HCT116 (cell line): ENCODE measurements at regions not wholly inside any gene's neighbourhood (a gene's known extent, or its start where the extent isn't known, plus 50 kb on each side); places are given as distances from the start of the nearest gene placed in this dataset.

ENCODE experiments used
- ATAC-seq: fragments of 200-7000 bp; cut with Tn5 transposase; 2 replicates; pipeline ENCODE4 v1.9.1; 2020; ENCODE audit warnings: mild to moderate bottlenecking, moderate library complexity
- BruUV-seq: library from RNA; stranded (reverse); fragments of 400-500 nt; replicated peaks from 2 replicates; lab custom pipeline; 2021; lab: Mats Ljungman, UMichigan
- CTCF ChIA-PET: fragments of 300-600 bp; sonication (Branson Sonifier 250); formaldehyde crosslinking; loops from one replicate; lab custom pipeline; 2021; ENCODE audit warnings: antibody characterized with exemption; lab: Charles Lee
- POLR2A ChIA-PET: fragments of 300-600, 350-600 bp; sonication (Branson Sonifier 250); formaldehyde crosslinking; loops from one replicate; lab custom pipeline; 2021; ENCODE audit warnings: antibody characterized with exemption; lab: Charles Lee
- RAD21 ChIA-PET, 2 experiments: fragments of 300-600 bp; sonication (Branson Sonifier 250); formaldehyde crosslinking; loops; one replicate each; lab custom pipeline; 2023; ENCODE audit warnings: low total read pairs in 2 of 2; ENCODE audit not compliant: uncharacterized antibody in 2 of 2, unreplicated experiment in 2 of 2, low non-redundant PET in 1 of 2; lab: Charles Lee
- DNase-seq: peaks from one replicate; pipeline ENCODE4 v3.0.0-alpha.2; 2010; ENCODE audit warnings: low read depth, low spot score
- H2AFZ ChIP-seq: fragments of 200-600 bp; shearing (Covaris generic), sonication (generic); 2 replicates; pipeline ENCODE4 v1.6.1; 2017; ENCODE audit warnings: low read depth, mixed run types, mixed read lengths, antibody characterized with exemption, low read length; ENCODE audit not compliant: poor library complexity, severe bottlenecking
- H3K27ac ChIP-seq: 2 replicates; pipeline ENCODE4 v1.5.1; 2012; ENCODE audit warnings: low read depth, low read length
- H3K27me3 ChIP-seq: fragments of 200-600 bp; sonication (generic); 2 replicates; pipeline ENCODE4 v1.6.1; 2016; ENCODE audit warnings: mixed run types, low read length, mixed read lengths; ENCODE audit not compliant: insufficient read depth
- H3K36me3 ChIP-seq, 2 experiments: fragments of 200-500 bp in 1 of 2; fragments of 200-600 bp in 1 of 2; sonication (Bioruptor generic) in 1 of 2; sonication (generic) in 1 of 2; 2 replicates each; pipeline versions ENCODE4 v1.5.1 to v1.6.1; 2014 to 2016; ENCODE audit warnings: low read length in 2 of 2, inconsistent platforms in 1 of 2, mixed read lengths in 1 of 2, mixed run types in 1 of 2; ENCODE audit not compliant: insufficient read depth in 2 of 2, control insufficient read depth in 1 of 2
- H3K4me1 ChIP-seq, 2 experiments: fragments of 200-600 bp in 1 of 2; sonication (generic) in 1 of 2; 2 replicates each; pipeline versions ENCODE4 v1.5.1 to v1.6.1; 2012 to 2017; ENCODE audit warnings: low read length in 2 of 2, inconsistent platforms in 1 of 2, mild to moderate bottlenecking in 1 of 2, mixed read lengths in 1 of 2, mixed run types in 1 of 2, moderate library complexity in 1 of 2; ENCODE audit not compliant: insufficient read depth in 2 of 2, control insufficient read depth in 1 of 2
- H3K4me2 ChIP-seq: fragments of 200-600 bp; sonication (generic); 2 replicates; pipeline ENCODE4 v1.6.1; 2017; ENCODE audit warnings: mixed run types, low read length, mixed read lengths
- H3K4me3 ChIP-seq, 2 experiments: fragments of 200-600 bp in 1 of 2; sonication (generic) in 1 of 2; replicated peaks in 1 of 2; 2 replicates each; pipeline ENCODE4 v1.5.1; 2011 to 2016; ENCODE audit warnings: low read length in 2 of 2, control low read depth in 1 of 2, low read depth in 1 of 2, mild to moderate bottlenecking in 1 of 2, mixed read lengths in 1 of 2, mixed run types in 1 of 2
- H3K79me2 ChIP-seq: fragments of 200-600 bp; sonication (generic); 2 replicates; pipeline ENCODE4 v1.6.1; 2017; ENCODE audit warnings: mild to moderate bottlenecking, mixed run types, low read length, moderate library complexity, mixed read lengths; ENCODE audit not compliant: insufficient read depth
- H3K9ac ChIP-seq: fragments of 200-600 bp; sonication (generic); 2 replicates; pipeline ENCODE4 v1.6.1; 2016; ENCODE audit warnings: low read length, mixed read lengths
- H3K9me2 ChIP-seq: fragments of 200-600 bp; sonication (generic), shearing (Covaris generic); 2 replicates; pipeline ENCODE4 v1.6.1; 2017; ENCODE audit warnings: mixed run types, mild to moderate bottlenecking, moderate library complexity; ENCODE audit not compliant: insufficient read depth
- H3K9me3 ChIP-seq, 2 experiments: fragments of 200-500 bp in 1 of 2; fragments of 200-600 bp in 1 of 2; sonication (Bioruptor generic) in 1 of 2; sonication (generic) in 1 of 2; 2 replicates each; pipeline ENCODE4 v1.6.1; 2014 to 2017; ENCODE audit warnings: low read length in 2 of 2, mixed read lengths in 2 of 2, inconsistent platforms in 1 of 2, low read depth in 1 of 2, mild to moderate bottlenecking in 1 of 2, mixed run types in 1 of 2, moderate library complexity in 1 of 2; ENCODE audit not compliant: control insufficient read depth in 1 of 2, insufficient read depth in 1 of 2
- H4K20me1 ChIP-seq: fragments of 200-600 bp; sonication (generic), shearing (Covaris generic); 2 replicates; pipeline ENCODE4 v1.6.1; 2017; ENCODE audit warnings: mixed run types, mild to moderate bottlenecking, moderate library complexity; ENCODE audit not compliant: insufficient read depth
- CBX3 ChIP-seq: IDR thresholded peaks from 2 replicates; pipeline ENCODE4 v1.6.1; 2012; ENCODE audit warnings: low read depth
- EGR1 ChIP-seq: IDR thresholded peaks from 2 replicates; pipeline ENCODE4 v1.6.1; 2012; ENCODE audit warnings: low read depth
- EZH2 ChIP-seq: fragments of 200-600 bp; sonication (generic); IDR thresholded peaks from 2 replicates; pipeline ENCODE4 v1.6.1; 2017; ENCODE audit warnings: antibody characterized with exemption, mixed run types
- EZH2phosphoT487 ChIP-seq: fragments of 200-600 bp; IDR thresholded peaks from 2 replicates; pipeline ENCODE4 v1.6.1; 2018; ENCODE audit warnings: antibody characterized with exemption, borderline replicate concordance
- FOSL1 ChIP-seq: IDR thresholded peaks from 2 replicates; pipeline ENCODE4 v1.6.1; 2012; ENCODE audit warnings: low read depth
- JUND ChIP-seq: IDR thresholded peaks from 2 replicates; pipeline ENCODE4 v1.6.1; 2012
- POLR2A ChIP-seq: IDR thresholded peaks from 2 replicates; pipeline ENCODE4 v1.7.0; 2011; ENCODE audit warnings: borderline replicate concordance; ENCODE audit not compliant: insufficient read depth, insufficient read length; ENCODE audit errors: extremely low read depth
- POLR2AphosphoS5 ChIP-seq: IDR thresholded peaks from 2 replicates; pipeline ENCODE4 v1.6.1; 2011; ENCODE audit warnings: mild to moderate bottlenecking, low read depth, low read length, moderate library complexity
- SIN3A ChIP-seq: IDR thresholded peaks from 2 replicates; pipeline ENCODE4 v1.6.1; 2012; ENCODE audit warnings: low read depth
- SP1 ChIP-seq: IDR thresholded peaks from 2 replicates; pipeline ENCODE4 v1.6.1; 2012; ENCODE audit warnings: low read depth
- TCF7L2 ChIP-seq: IDR thresholded peaks from 2 replicates; pipeline ENCODE4 v1.7.0; 2011; ENCODE audit warnings: borderline replicate concordance, inconsistent platforms; ENCODE audit not compliant: insufficient read depth, insufficient read length; ENCODE audit errors: extremely low read depth
- YY1 ChIP-seq: IDR thresholded peaks from 2 replicates; pipeline ENCODE4 v1.6.1; 2011; ENCODE audit warnings: low read length, low read depth, moderate library complexity, mild to moderate bottlenecking; ENCODE audit not compliant: insufficient replicate concordance; ENCODE audit errors: extremely low read depth
- ZFX ChIP-seq: fragments of 450-650 bp; IDR thresholded peaks from 2 replicates; pipeline ENCODE4 v1.6.1; 2017
- ZNF274 ChIP-seq: fragments of 200-500 bp; sonication (Bioruptor generic); IDR thresholded peaks from 2 replicates; pipeline ENCODE4 v1.6.1; 2014; ENCODE audit warnings: mild to moderate bottlenecking, low read depth, low read length, inconsistent platforms
- intact Hi-C: fragments of 100-400 bp; cut with micrococcal nuclease; formaldehyde crosslinking; loops from 2 replicates; pipeline ENCODE4 v1.10.0; 2022
- TF ChIP-seq, protein P1 (sequence below), 3 experiments: fragments of 200-600 bp in 1 of 3; sonication (generic) in 1 of 3; IDR thresholded peaks in 2 of 3; conservative IDR thresholded peaks in 1 of 3; 2 replicates each; pipeline ENCODE4 v1.5.1; 2012 to 2017; ENCODE audit warnings: low read depth in 2 of 3, low read length in 2 of 3, antibody characterized with exemption in 1 of 3, borderline replicate concordance in 1 of 3, control low read depth in 1 of 3, mild to moderate bottlenecking in 1 of 3, mixed read lengths in 1 of 3, mixed run types in 1 of 3, moderate library complexity in 1 of 3; ENCODE audit not compliant: insufficient read depth in 1 of 3
- TF ChIP-seq, protein P2 (sequence below): IDR thresholded peaks from 2 replicates; pipeline ENCODE4 v1.6.1; 2012; ENCODE audit warnings: low read depth

GRCh38 chr2:13604951-13605661 lies 888.4 kb downstream of the TRIB2 start:
- Histone ChIP-seq H3K9me2 (no peaks in the 10 kb centered on the region), H4K20me1 (no peaks in the 10 kb centered on the region), H3K27ac (no peak overlapping the region), H3K9me3 (peaks cover 8 to 24% of the 10 kb centered on the region in 2 experiments; a peak in 2 of 4 replicates), H3K36me3 (no peaks in the 10 kb centered on the region), H3K79me2 (no peaks in the 10 kb centered on the region), H3K4me1 (no peaks in the 10 kb centered on the region), H3K27me3 (no peaks in the 10 kb centered on the region), H3K9ac (no peak overlapping the region), H2AFZ (no peak overlapping the region), H3K4me2 (no peak overlapping the region), H3K4me3 (no peak overlapping the region)
- intact Hi-C loops, result no loop called here
- DNase-seq, result no peak
- no TSS peak for BruUV-seq
- ChIA-PET RAD21 (no interaction called here), POLR2A (no interaction called here), CTCF (no interaction called here)
- no peak for ATAC-seq
- no peak for TF ChIP-seq EZH2phosphoT487
- TF ChIP-seq ZNF274, result no peak
- no peak for TF ChIP-seq FOSL1
- no peak for TF ChIP-seq POLR2AphosphoS5
- no peak for TF ChIP-seq POLR2A

GRCh38 chr2:13607139-13607538 lies 890.4 kb downstream of the TRIB2 start:
- RAD21 ChIA-PET, result no interaction called here
- CTCF ChIA-PET, result no interaction called here
- H3K9me2 ChIP-seq, result no peaks in the 10 kb centered on the region
- H3K4me1 ChIP-seq, result no peaks in the 10 kb centered on the region
- H3K9me3 ChIP-seq, result peaks cover 8 to 32% of the 10 kb centered on the region in 2 experiments; a peak in 2 of 4 replicates
- no peak overlapping the region for H3K27ac ChIP-seq
- no peaks in the 10 kb centered on the region for H4K20me1 ChIP-seq
- POLR2A ChIA-PET, result no interaction called here
- BruUV-seq, result no TSS peak
- intact Hi-C loops, result no loop called here
- H3K4me2 ChIP-seq, result no peak overlapping the region
- H3K9ac ChIP-seq, result no peak overlapping the region
- no peak for TF ChIP-seq JUND
- TF ChIP-seq, protein P1, sequence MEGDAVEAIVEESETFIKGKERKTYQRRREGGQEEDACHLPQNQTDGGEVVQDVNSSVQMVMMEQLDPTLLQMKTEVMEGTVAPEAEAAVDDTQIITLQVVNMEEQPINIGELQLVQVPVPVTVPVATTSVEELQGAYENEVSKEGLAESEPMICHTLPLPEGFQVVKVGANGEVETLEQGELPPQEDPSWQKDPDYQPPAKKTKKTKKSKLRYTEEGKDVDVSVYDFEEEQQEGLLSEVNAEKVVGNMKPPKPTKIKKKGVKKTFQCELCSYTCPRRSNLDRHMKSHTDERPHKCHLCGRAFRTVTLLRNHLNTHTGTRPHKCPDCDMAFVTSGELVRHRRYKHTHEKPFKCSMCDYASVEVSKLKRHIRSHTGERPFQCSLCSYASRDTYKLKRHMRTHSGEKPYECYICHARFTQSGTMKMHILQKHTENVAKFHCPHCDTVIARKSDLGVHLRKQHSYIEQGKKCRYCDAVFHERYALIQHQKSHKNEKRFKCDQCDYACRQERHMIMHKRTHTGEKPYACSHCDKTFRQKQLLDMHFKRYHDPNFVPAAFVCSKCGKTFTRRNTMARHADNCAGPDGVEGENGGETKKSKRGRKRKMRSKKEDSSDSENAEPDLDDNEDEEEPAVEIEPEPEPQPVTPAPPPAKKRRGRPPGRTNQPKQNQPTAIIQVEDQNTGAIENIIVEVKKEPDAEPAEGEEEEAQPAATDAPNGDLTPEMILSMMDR (IDR thresholded peaks at IDR 0.05 in 2 of 3, conservative IDR thresholded peaks at IDR 0.05 in 1 of 3; ENCODE audit: borderline replicate concordance in 1 of 3, insufficient read depth in 1 of 3, low read depth in 2 of 3, low read length in 2 of 3), result no peak
- TF ChIP-seq SIN3A, result no peak
- no peak for TF ChIP-seq SP1
- TF ChIP-seq YY1, result no peak
- TF ChIP-seq, protein P2, sequence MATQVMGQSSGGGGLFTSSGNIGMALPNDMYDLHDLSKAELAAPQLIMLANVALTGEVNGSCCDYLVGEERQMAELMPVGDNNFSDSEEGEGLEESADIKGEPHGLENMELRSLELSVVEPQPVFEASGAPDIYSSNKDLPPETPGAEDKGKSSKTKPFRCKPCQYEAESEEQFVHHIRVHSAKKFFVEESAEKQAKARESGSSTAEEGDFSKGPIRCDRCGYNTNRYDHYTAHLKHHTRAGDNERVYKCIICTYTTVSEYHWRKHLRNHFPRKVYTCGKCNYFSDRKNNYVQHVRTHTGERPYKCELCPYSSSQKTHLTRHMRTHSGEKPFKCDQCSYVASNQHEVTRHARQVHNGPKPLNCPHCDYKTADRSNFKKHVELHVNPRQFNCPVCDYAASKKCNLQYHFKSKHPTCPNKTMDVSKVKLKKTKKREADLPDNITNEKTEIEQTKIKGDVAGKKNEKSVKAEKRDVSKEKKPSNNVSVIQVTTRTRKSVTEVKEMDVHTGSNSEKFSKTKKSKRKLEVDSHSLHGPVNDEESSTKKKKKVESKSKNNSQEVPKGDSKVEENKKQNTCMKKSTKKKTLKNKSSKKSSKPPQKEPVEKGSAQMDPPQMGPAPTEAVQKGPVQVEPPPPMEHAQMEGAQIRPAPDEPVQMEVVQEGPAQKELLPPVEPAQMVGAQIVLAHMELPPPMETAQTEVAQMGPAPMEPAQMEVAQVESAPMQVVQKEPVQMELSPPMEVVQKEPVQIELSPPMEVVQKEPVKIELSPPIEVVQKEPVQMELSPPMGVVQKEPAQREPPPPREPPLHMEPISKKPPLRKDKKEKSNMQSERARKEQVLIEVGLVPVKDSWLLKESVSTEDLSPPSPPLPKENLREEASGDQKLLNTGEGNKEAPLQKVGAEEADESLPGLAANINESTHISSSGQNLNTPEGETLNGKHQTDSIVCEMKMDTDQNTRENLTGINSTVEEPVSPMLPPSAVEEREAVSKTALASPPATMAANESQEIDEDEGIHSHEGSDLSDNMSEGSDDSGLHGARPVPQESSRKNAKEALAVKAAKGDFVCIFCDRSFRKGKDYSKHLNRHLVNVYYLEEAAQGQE, result no peak
- no peak for TF ChIP-seq ZFX
- TF ChIP-seq POLR2A, result no peak
- TF ChIP-seq POLR2AphosphoS5, result no peak
- TF ChIP-seq TCF7L2, result no peak
- no peak for TF ChIP-seq EZH2
- no peak for TF ChIP-seq EGR1
- no peak for TF ChIP-seq CBX3
- no peak for TF ChIP-seq EZH2phosphoT487
- TF ChIP-seq, all 23 proteins: peak for 0
- ATAC-seq (no peak), DNase-seq (no peak)
- no peak overlapping the region for H3K4me3 ChIP-seq
- H2AFZ ChIP-seq, result no peak overlapping the region
- no peaks in the 10 kb centered on the region for H3K79me2 ChIP-seq
- H3K27me3 ChIP-seq, result no peaks in the 10 kb centered on the region
- H3K36me3 ChIP-seq, result no peaks in the 10 kb centered on the region
